ENCODE measurements at regions not wholly inside any gene's neighbourhood (a gene's known extent, or its start where the extent isn't known, plus 50 kb on each side); places are given as distances from the start of the nearest gene placed in this dataset.

GRCh38 chr10:121158988-121159579, 307.9 kb downstream of the WDR11 start:
- TF ChIP-seq POLR2A (IDR thresholded peaks at IDR 0.05) (no peak), CTCF (IDR thresholded peaks at IDR 0.05) (no peak)
